B cell (primary cell): ENCODE measurements at regions not wholly inside any gene's neighbourhood (a gene's known extent, or its start where the extent isn't known, plus 50 kb on each side); places are given as distances from the start of the nearest gene placed in this dataset.

Experiments used
- ATAC-seq: fragments of 200-7000 bp; cut with Tn5 transposase; one replicate; pipeline ENCODE4 v1.10.0; 2021; ENCODE audit warnings: low read depth, mild to moderate bottlenecking, moderate number of reproducible peaks, moderate library complexity
- CTCF ChIA-PET: fragments of 350-600 bp; sonication (Branson Sonifier 250); formaldehyde crosslinking; loops from one replicate; lab custom pipeline; 2021; ENCODE audit warnings: antibody characterized with exemption, inconsistent platforms; lab: Charles Lee
- POLR2A ChIA-PET: fragments of 350-600 bp; sonication (Branson Sonifier 250); formaldehyde crosslinking; loops from one replicate; lab custom pipeline; 2021; ENCODE audit warnings: antibody characterized with exemption; lab: Charles Lee
- DNase-seq: peaks from one replicate; pipeline ENCODE4 v3.0.0; 2013
- H2AFZ ChIP-seq: 2 replicates; pipeline ENCODE4 v1.6.1; 2012; ENCODE audit warnings: mild to moderate bottlenecking, low read depth, low read length; ENCODE audit not compliant: insufficient read depth, poor library complexity, severe bottlenecking
- H3K27ac ChIP-seq, 2 donors: 1 replicate in 1 of 2; 2 replicates in 1 of 2; pipeline ENCODE4 v1.5.1; 2012 to 2013; ENCODE audit warnings: low read length in 2 of 2, mild to moderate bottlenecking in 2 of 2, moderate library complexity in 1 of 2
- H3K27me3 ChIP-seq, 4 experiments: fragments of 200-600 bp in 1 of 4; sonication (generic) in 1 of 4; replicated peaks in 1 of 4; 1 replicate in 2 of 4; 2 replicates in 2 of 4; pipeline versions ENCODE4 v1.6.1 to v1.7.0; 2013 to 2016; ENCODE audit warnings: low read length in 3 of 4, mild to moderate bottlenecking in 2 of 4, mixed read lengths in 1 of 4, moderate library complexity in 1 of 4; ENCODE audit not compliant: insufficient read depth in 4 of 4, control insufficient read depth in 3 of 4; ENCODE audit errors: control extremely low read depth in 1 of 4
- H3K36me3 ChIP-seq, 2 experiments: replicated peaks in 1 of 2; 1 replicate in 1 of 2; 2 replicates in 1 of 2; pipeline versions ENCODE4 v1.6.1 to v1.7.1; 2013; ENCODE audit warnings: low read length in 1 of 2; ENCODE audit not compliant: insufficient read depth in 2 of 2, control insufficient read depth in 1 of 2; ENCODE audit errors: control extremely low read depth in 1 of 2, extremely low read depth in 1 of 2
- H3K4me1 ChIP-seq, 2 donors: fragments of 200-600 bp in 1 of 2; sonication (generic) in 1 of 2; 1 replicate in 1 of 2; 2 replicates in 1 of 2; pipeline versions ENCODE4 v1.5.1 to v1.6.1; 2013 to 2017; ENCODE audit warnings: low read length in 2 of 2; ENCODE audit not compliant: control insufficient read depth in 2 of 2, insufficient read depth in 2 of 2
- H3K4me2 ChIP-seq: replicated peaks from 2 replicates; pipeline ENCODE3; 2012; ENCODE audit warnings: mild to moderate bottlenecking, low read depth, low read length; ENCODE audit not compliant: poor library complexity, severe bottlenecking
- H3K4me3 ChIP-seq, 5 experiments: fragments of 200-600 bp in 1 of 5; sonication (generic) in 1 of 5; 1 replicate in 3 of 5; 2 replicates in 2 of 5; pipeline versions ENCODE4 v1.5.1 to v1.7.0; 2011 to 2016; ENCODE audit warnings: low read length in 4 of 5, mild to moderate bottlenecking in 4 of 5, low read depth in 2 of 5, control low read depth in 1 of 5, moderate library complexity in 1 of 5; ENCODE audit not compliant: insufficient read depth in 1 of 5; ENCODE audit errors: control extremely low read depth in 1 of 5, extremely low read depth in 1 of 5
- H3K79me2 ChIP-seq: fragments of 200-600 bp; sonication (generic); one replicate; pipeline ENCODE4 v1.6.0; 2016; ENCODE audit warnings: low read length; ENCODE audit not compliant: control insufficient read depth, insufficient read depth
- H3K9ac ChIP-seq: fragments of 200-600 bp; sonication (generic); 2 replicates; pipeline ENCODE4 v1.6.1; 2017; ENCODE audit warnings: mild to moderate bottlenecking, low read length, moderate library complexity
- H3K9me3 ChIP-seq, 3 donors: one replicate each; pipeline versions ENCODE4 v1.6.1 to v1.7.1; 2013; ENCODE audit warnings: low read length in 2 of 3; ENCODE audit not compliant: control insufficient read depth in 2 of 3, insufficient read depth in 1 of 3; ENCODE audit errors: control extremely low read depth in 1 of 3
- H4K20me1 ChIP-seq: 2 replicates; pipeline ENCODE4 v1.6.0; 2012; ENCODE audit warnings: mild to moderate bottlenecking, low read length; ENCODE audit not compliant: insufficient read depth, control insufficient read depth, poor library complexity, severe bottlenecking
- H3K27ac Mint-ChIP-seq: one replicate; pipeline ENCODE4 v1.8.0; 2021; ENCODE audit warnings: mixed read lengths
- H3K27me3 Mint-ChIP-seq: one replicate; pipeline ENCODE4 v1.8.0; 2021; ENCODE audit warnings: mixed read lengths
- H3K4me1 Mint-ChIP-seq: one replicate; pipeline ENCODE4 v1.8.0; 2021; ENCODE audit warnings: mixed read lengths
- H3K4me3 Mint-ChIP-seq: one replicate; pipeline ENCODE4 v1.8.0; 2021; ENCODE audit warnings: mixed read lengths
- H3K9me3 Mint-ChIP-seq: one replicate; pipeline ENCODE4 v1.8.0; 2022; ENCODE audit warnings: mixed read lengths; ENCODE audit not compliant: insufficient read depth
- CTCF ChIP-seq: fragments of 200-600 bp; IDR thresholded peaks from one replicate; pipeline ENCODE4 v1.8.0; 2022; ENCODE audit warnings: antibody characterized with exemption, mild to moderate bottlenecking
- EZH2 ChIP-seq: IDR thresholded peaks from 2 replicates; pipeline ENCODE4 v1.6.1; 2012; ENCODE audit warnings: borderline replicate concordance, low read depth, mild to moderate bottlenecking, moderate library complexity, low read length; ENCODE audit not compliant: insufficient read depth, poor library complexity, severe bottlenecking
- WGBS: methylation state at CpG from one replicate; pipeline ENCODE4 v1.1.5; 2013; ENCODE audit warnings: missing lambda C conversion rate; ENCODE audit not compliant: insufficient coverage; 5-methylcytosine and 5-hydroxymethylcytosine counted together
- intact Hi-C: fragments of 100-400 bp; cut with micrococcal nuclease; formaldehyde crosslinking; loops from one replicate; pipeline ENCODE4 v1.10.0; 2022

GRCh38 chr13:103196356-103196755, 130.1 kb upstream of the SLC10A2 start:
- TF ChIP-seq EZH2, result no peak
- no peak for TF ChIP-seq CTCF
- H3K36me3 ChIP-seq, result no peaks in the 10 kb centered on the region
- Mint-ChIP-seq H3K4me3 (no peak overlapping the region), H3K4me1 (no peaks in the 10 kb centered on the region), H3K9me3 (peaks cover 4% of the 10 kb centered on the region), H3K27ac (no peak overlapping the region), H3K27me3 (no peaks in the 10 kb centered on the region)
- no peak for DNase-seq
- no CpG with 5 or more reads among the region's 3 CpGs for WGBS
- intact Hi-C loops, result no loop called here
- no peak overlapping the region for H2AFZ ChIP-seq
- no peaks in the 10 kb centered on the region for H3K79me2 ChIP-seq
- H3K27me3 ChIP-seq, result no peaks in the 10 kb centered on the region
- H4K20me1 ChIP-seq, result no peaks in the 10 kb centered on the region
- no peak overlapping the region for H3K27ac ChIP-seq
- H3K9ac ChIP-seq, result no peak overlapping the region
- no peak overlapping the region for H3K4me3 ChIP-seq
- ChIA-PET POLR2A (no interaction called here), CTCF (no interaction called here)
- H3K4me2 ChIP-seq, result no peak overlapping the region
- H3K9me3 ChIP-seq, result peaks cover 0 to 9% (median 3%) of the 10 kb centered on the region in 3 donors
- no peaks in the 10 kb centered on the region for H3K4me1 ChIP-seq
- no peak for ATAC-seq

- no peak for TF ChIP-seq EZH2
- TF ChIP-seq CTCF, result no peak
- DNase-seq (no peak), ATAC-seq (no peak)
- Histone ChIP-seq H3K27ac (no peak overlapping the region), H2AFZ (no peak overlapping the region), H3K4me1 (no peaks in the 10 kb centered on the region), H3K79me2 (no peaks in the 10 kb centered on the region), H3K36me3 (no peaks in the 10 kb centered on the region), H3K9me3 (peaks cover 0 to 9% (median 3%) of the 10 kb centered on the region in 3 donors), H3K27me3 (no peaks in the 10 kb centered on the region), H3K4me2 (no peak overlapping the region), H4K20me1 (no peaks in the 10 kb centered on the region), H3K4me3 (no peak overlapping the region), H3K9ac (no peak overlapping the region)
- no peak overlapping the region for H3K4me3 Mint-ChIP-seq
- H3K27ac Mint-ChIP-seq, result no peak overlapping the region
- ChIA-PET CTCF (no interaction called here), POLR2A (no interaction called here)
- no peaks in the 10 kb centered on the region for H3K27me3 Mint-ChIP-seq
- no peaks in the 10 kb centered on the region for H3K4me1 Mint-ChIP-seq
- H3K9me3 Mint-ChIP-seq, result peaks cover 4% of the 10 kb centered on the region
- no CpG with 5 or more reads among the region's 1 CpG for WGBS
- intact Hi-C loops, result no loop called here
Measured at GRCh38 chr13:103195762-103196161, 129.5 kb upstream of the SLC10A2 start.
